ENCODE measurements at regions not wholly inside any gene's neighbourhood (a gene's known extent, or its start where the extent isn't known, plus 50 kb on each side); places are given as distances from the start of the nearest gene placed in this dataset.

GRCh38 chr5:44907396-44907795, 98.6 kb downstream of the MRPS30 start:
- Histone ChIP-seq H3K4me2 (ENCODE audit: low read length) (no peak overlapping the region), H3K36me3 (ENCODE audit: insufficient read depth, low read length) (no peaks in the 10 kb centered on the region), H3K9ac (ENCODE audit: low read length) (no peak overlapping the region), H3K27ac (ENCODE audit: low read depth, low read length) (no peak overlapping the region), H2AFZ (ENCODE audit: low read depth, low read length) (no peak overlapping the region), H3K27me3 (ENCODE audit: insufficient read depth, low read length) (no peaks in the 10 kb centered on the region), H3K4me3 (ENCODE audit: insufficient read depth, low read depth, low read length) (no peak overlapping the region), H3K4me1 (ENCODE audit: insufficient read depth, low read length) (no peaks in the 10 kb centered on the region), H3K79me2 (ENCODE audit: insufficient read depth, low read length) (no peaks in the 10 kb centered on the region), H4K20me1 (ENCODE audit: insufficient read depth, low read length) (no peaks in the 10 kb centered on the region), H3K9me3 (ENCODE audit: insufficient read depth, low read depth, low read length) (peaks cover 3% of the 10 kb centered on the region)
- no peak overlapping the region for H3K4me3 Mint-ChIP-seq (ENCODE audit: unreplicated experiment)
- no peaks in the 10 kb centered on the region for H3K9me3 Mint-ChIP-seq (ENCODE audit: unreplicated experiment)
- no peaks in the 10 kb centered on the region for H3K4me1 Mint-ChIP-seq (ENCODE audit: low read depth, unreplicated experiment)
- TF ChIP-seq EZH2 (IDR thresholded peaks at IDR 0.05; ENCODE audit: insufficient read depth, low read length) (no peak), CTCF (IDR thresholded peaks at IDR 0.05; ENCODE audit: insufficient read depth, low read depth, low read length) (no peak)
- no peak for DNase-seq (ENCODE audit: low read depth)
- no peak overlapping the region for H3K27ac Mint-ChIP-seq (ENCODE audit: unreplicated experiment)
- no peak for FAIRE-seq
- no peaks in the 10 kb centered on the region for H3K27me3 Mint-ChIP-seq (ENCODE audit: low read depth, unreplicated experiment)
- no peaks in the 10 kb centered on the region for H3K36me3 Mint-ChIP-seq (ENCODE audit: low read depth, unreplicated experiment)

GRCh38 chr5:44909004-44909403, 100.3 kb downstream of the MRPS30 start:
- H2AFZ ChIP-seq (ENCODE audit: low read depth, low read length) = no peak overlapping the region
- no peak overlapping the region for H3K27ac Mint-ChIP-seq (ENCODE audit: unreplicated experiment)
- H3K9me3 ChIP-seq (ENCODE audit: insufficient read depth, low read depth, low read length) = peaks cover 3% of the 10 kb centered on the region
- H3K9me3 Mint-ChIP-seq (ENCODE audit: unreplicated experiment) = no peaks in the 10 kb centered on the region
- H3K9ac ChIP-seq (ENCODE audit: low read length) = no peak overlapping the region
- H3K4me3 ChIP-seq (ENCODE audit: insufficient read depth, low read depth, low read length) = no peak overlapping the region
- no peaks in the 10 kb centered on the region for H3K27me3 ChIP-seq (ENCODE audit: insufficient read depth, low read length)
- peak; percentile 11 for DNase-seq (ENCODE audit: low read depth)
- no peaks in the 10 kb centered on the region for H4K20me1 ChIP-seq (ENCODE audit: insufficient read depth, low read length)
- no peaks in the 10 kb centered on the region for H3K36me3 Mint-ChIP-seq (ENCODE audit: low read depth, unreplicated experiment)
- no peaks in the 10 kb centered on the region for H3K36me3 ChIP-seq (ENCODE audit: insufficient read depth, low read length)
- FAIRE-seq = no peak
- H3K27ac ChIP-seq (ENCODE audit: low read depth, low read length) = no peak overlapping the region
- H3K4me3 Mint-ChIP-seq (ENCODE audit: unreplicated experiment) = no peak overlapping the region
- H3K4me1 ChIP-seq (ENCODE audit: insufficient read depth, low read length) = no peaks in the 10 kb centered on the region
- H3K4me2 ChIP-seq (ENCODE audit: low read length) = no peak overlapping the region
- H3K79me2 ChIP-seq (ENCODE audit: insufficient read depth, low read length) = no peaks in the 10 kb centered on the region
- TF ChIP-seq CTCF (IDR thresholded peaks at IDR 0.05; ENCODE audit: insufficient read depth, low read depth, low read length) (no peak), EZH2 (IDR thresholded peaks at IDR 0.05; ENCODE audit: insufficient read depth, low read length) (no peak)
- H3K4me1 Mint-ChIP-seq (ENCODE audit: low read depth, unreplicated experiment) = peaks cover 4% of the 10 kb centered on the region
- no peaks in the 10 kb centered on the region for H3K27me3 Mint-ChIP-seq (ENCODE audit: low read depth, unreplicated experiment)

- no peaks in the 10 kb centered on the region for H3K79me2 ChIP-seq (ENCODE audit: insufficient read depth, low read length)
- peaks cover 4% of the 10 kb centered on the region for H3K4me1 Mint-ChIP-seq (ENCODE audit: low read depth, unreplicated experiment)
- no peaks in the 10 kb centered on the region for H3K27me3 Mint-ChIP-seq (ENCODE audit: low read depth, unreplicated experiment)
- H3K4me3 Mint-ChIP-seq (ENCODE audit: unreplicated experiment) = no peak overlapping the region
- H3K9me3 ChIP-seq (ENCODE audit: insufficient read depth, low read depth, low read length) = no peaks in the 10 kb centered on the region
- H4K20me1 ChIP-seq (ENCODE audit: insufficient read depth, low read length) = no peaks in the 10 kb centered on the region
- H3K27ac ChIP-seq (ENCODE audit: low read depth, low read length) = no peak overlapping the region
- H3K27ac Mint-ChIP-seq (ENCODE audit: unreplicated experiment) = no peak overlapping the region
- H3K4me1 ChIP-seq (ENCODE audit: insufficient read depth, low read length) = no peaks in the 10 kb centered on the region
- no peak for FAIRE-seq
- H3K36me3 Mint-ChIP-seq (ENCODE audit: low read depth, unreplicated experiment) = no peaks in the 10 kb centered on the region
- DNase-seq (ENCODE audit: low read depth) = no peak
- no peaks in the 10 kb centered on the region for H3K27me3 ChIP-seq (ENCODE audit: insufficient read depth, low read length)
- TF ChIP-seq EZH2 (IDR thresholded peaks at IDR 0.05; ENCODE audit: insufficient read depth, low read length) (no peak), CTCF (IDR thresholded peaks at IDR 0.05; ENCODE audit: insufficient read depth, low read depth, low read length) (no peak)
- H2AFZ ChIP-seq (ENCODE audit: low read depth, low read length) = no peak overlapping the region
- H3K4me2 ChIP-seq (ENCODE audit: low read length) = no peak overlapping the region
- no peaks in the 10 kb centered on the region for H3K36me3 ChIP-seq (ENCODE audit: insufficient read depth, low read length)
- no peak overlapping the region for H3K9ac ChIP-seq (ENCODE audit: low read length)
- H3K9me3 Mint-ChIP-seq (ENCODE audit: unreplicated experiment) = no peaks in the 10 kb centered on the region
- H3K4me3 ChIP-seq (ENCODE audit: insufficient read depth, low read depth, low read length) = no peak overlapping the region
Observed at GRCh38 chr5:44911501-44911900, 102.8 kb downstream of the MRPS30 start.

Measured in astrocyte (in vitro differentiated cells and primary cell).